H1 (cell line): ENCODE measurements at regions not wholly inside any gene's neighbourhood (a gene's known extent, or its start where the extent isn't known, plus 50 kb on each side); places are given as distances from the start of the nearest gene placed in this dataset.

ENCODE experiments used
- CTCF ChIA-PET: fragments of 300-600 bp; sonication (Branson Sonifier 250); formaldehyde crosslinking; loops from one replicate; lab custom pipeline; 2021; ENCODE audit not compliant: partially characterized antibody; lab: Charles Lee
- POLR2A ChIA-PET: fragments of 300-600 bp; sonication (Branson Sonifier 250); formaldehyde crosslinking; loops from one replicate; lab custom pipeline; 2021; ENCODE audit warnings: inconsistent platforms; ENCODE audit not compliant: partially characterized antibody; lab: Charles Lee
- DNase-seq, 2 experiments: peaks; one replicate each; pipeline versions ENCODE4 v3.0.0 to v3.0.0-alpha.2; 2010 to 2022; ENCODE audit warnings: low spot score in 2 of 2, low read depth in 1 of 2, mixed read lengths in 1 of 2
- FAIRE-seq: peaks from 2 replicates; lab custom pipeline; 2011; peaks lifted over from hg19 to GRCh38; lab: Jason Lieb, UNC
- H2AFZ ChIP-seq: 2 replicates; pipeline ENCODE4 v1.8.1; 2012; ENCODE audit warnings: low read length, inconsistent platforms
- H2AK5ac ChIP-seq: 2 replicates; pipeline ENCODE4 v1.6.1; 2013; ENCODE audit warnings: low read depth, low read length
- H2BK120ac ChIP-seq: replicated peaks from 2 replicates; pipeline ENCODE3; 2013; ENCODE audit warnings: low read depth, low read length, inconsistent platforms
- H2BK12ac ChIP-seq: 2 replicates; pipeline ENCODE4 v1.6.1; 2013; ENCODE audit warnings: low read depth, low read length
- H2BK15ac ChIP-seq: 2 replicates; pipeline ENCODE4 v1.6.1; 2013; ENCODE audit warnings: low read length
- H2BK20ac ChIP-seq: 2 replicates; pipeline ENCODE4 v1.6.1; 2013; ENCODE audit warnings: low read length
- H2BK5ac ChIP-seq: 2 replicates; pipeline ENCODE4 v1.6.1; 2013; ENCODE audit warnings: low read depth, low read length
- H3K14ac ChIP-seq: 2 replicates; pipeline ENCODE4 v1.6.1; 2013; ENCODE audit warnings: inconsistent platforms; ENCODE audit not compliant: insufficient read length
- H3K18ac ChIP-seq: 2 replicates; pipeline ENCODE4 v1.6.1; 2013; ENCODE audit warnings: low read length; ENCODE audit errors: extremely low read depth
- H3K23ac ChIP-seq: 2 replicates; pipeline ENCODE4 v1.6.1; 2013; ENCODE audit warnings: inconsistent platforms; ENCODE audit not compliant: insufficient read length
- H3K23me2 ChIP-seq: 2 replicates; pipeline ENCODE4 v1.6.1; 2013; ENCODE audit warnings: low read depth, low read length
- H3K27ac ChIP-seq: 2 replicates; pipeline ENCODE4 v1.6.1; 2011; ENCODE audit warnings: low read depth, low read length, inconsistent platforms
- H3K27me3 ChIP-seq, 4 experiments: replicated peaks in 1 of 4; 1 replicate in 1 of 4; 2 replicates in 3 of 4; pipeline versions ENCODE4 v1.6.1 to v1.8.1; 2011 to 2013; ENCODE audit warnings: low read length in 3 of 4, mild to moderate bottlenecking in 3 of 4, inconsistent platforms in 2 of 4, mixed read lengths in 2 of 4, moderate library complexity in 1 of 4; ENCODE audit not compliant: control insufficient read depth in 3 of 4, insufficient read depth in 3 of 4; ENCODE audit errors: extremely low read depth in 1 of 4
- H3K36me3 ChIP-seq, 4 experiments: 2 replicates each; pipeline versions ENCODE4 v1.6.1 to v1.8.1; 2011 to 2013; ENCODE audit warnings: mild to moderate bottlenecking in 4 of 4, low read length in 3 of 4, moderate library complexity in 2 of 4, control low read depth in 1 of 4, inconsistent platforms in 1 of 4; ENCODE audit not compliant: insufficient read depth in 4 of 4, control insufficient read depth in 2 of 4
- H3K4ac ChIP-seq: replicated peaks from 2 replicates; pipeline ENCODE3; 2013; ENCODE audit warnings: low read length, low read depth, mixed read lengths, inconsistent platforms; ENCODE audit not compliant: insufficient read length
- H3K4me1 ChIP-seq, 4 experiments: replicated peaks in 1 of 4; 1 replicate in 1 of 4; 2 replicates in 3 of 4; pipeline versions ENCODE4 v1.6.1 to v1.8.1; 2011 to 2013; ENCODE audit warnings: low read length in 3 of 4, inconsistent platforms in 2 of 4, mixed read lengths in 1 of 4; ENCODE audit not compliant: insufficient read depth in 4 of 4, control insufficient read depth in 3 of 4
- H3K4me2 ChIP-seq, 2 experiments: 2 replicates each; pipeline versions ENCODE4 v1.6.1 to v1.8.1; 2011 to 2013; ENCODE audit warnings: low read depth in 2 of 2, low read length in 2 of 2, control low read depth in 1 of 2, inconsistent platforms in 1 of 2, mild to moderate bottlenecking in 1 of 2; ENCODE audit not compliant: insufficient read depth in 1 of 2
- H3K4me3 ChIP-seq, 4 experiments: fragments of 200-600, 300-600 bp in 1 of 4; sonication (generic), shearing (Covaris generic), sonication (Bioruptor Twin) in 1 of 4; 2 replicates each; pipeline versions ENCODE4 v1.5.1 to v1.8.1; 2011 to 2016; ENCODE audit warnings: low read length in 4 of 4, low read depth in 3 of 4, control low read depth in 2 of 4, inconsistent platforms in 2 of 4, mild to moderate bottlenecking in 2 of 4, mixed read lengths in 1 of 4, moderate library complexity in 1 of 4; ENCODE audit not compliant: insufficient read depth in 2 of 4; ENCODE audit errors: extremely low read depth in 1 of 4
- H3K56ac ChIP-seq: replicated peaks from 2 replicates; pipeline ENCODE3; 2013; ENCODE audit warnings: low read depth, mild to moderate bottlenecking, mixed read lengths, low read length, inconsistent platforms; ENCODE audit not compliant: insufficient read length
- H3K79me1 ChIP-seq: 2 replicates; pipeline ENCODE4 v1.6.1; 2013; ENCODE audit warnings: low read depth, low read length, control low read depth
- H3K79me2 ChIP-seq, 2 experiments: 2 replicates each; pipeline versions ENCODE4 v1.6.1 to v1.8.1; 2012 to 2013; ENCODE audit warnings: low read length in 2 of 2, mild to moderate bottlenecking in 2 of 2, inconsistent platforms in 1 of 2; ENCODE audit not compliant: insufficient read depth in 2 of 2, control insufficient read depth in 1 of 2
- H3K9ac ChIP-seq, 4 experiments: replicated peaks in 1 of 4; 1 replicate in 1 of 4; 2 replicates in 3 of 4; pipeline versions ENCODE4 v1.6.1 to v1.8.1; 2011 to 2013; ENCODE audit warnings: low read depth in 3 of 4, low read length in 3 of 4, control low read depth in 2 of 4, mild to moderate bottlenecking in 2 of 4, moderate library complexity in 2 of 4, inconsistent platforms in 1 of 4; ENCODE audit errors: extremely low read depth in 1 of 4
- H3K9me3 ChIP-seq, 2 experiments: 2 replicates each; pipeline versions ENCODE4 v1.6.1 to v1.8.1; 2012 to 2013; ENCODE audit warnings: mild to moderate bottlenecking in 2 of 2, moderate library complexity in 2 of 2, control low read depth in 1 of 2, inconsistent platforms in 1 of 2, low read depth in 1 of 2, low read length in 1 of 2, mixed read lengths in 1 of 2; ENCODE audit not compliant: insufficient read depth in 2 of 2
- H4K20me1 ChIP-seq, 2 experiments: replicated peaks in 1 of 2; 2 replicates each; pipeline versions ENCODE3 to v1.8.1; 2011 to 2013; ENCODE audit warnings: inconsistent platforms in 2 of 2, low read length in 2 of 2, mild to moderate bottlenecking in 1 of 2; ENCODE audit not compliant: insufficient read depth in 2 of 2, control insufficient read depth in 1 of 2
- H4K5ac ChIP-seq: 2 replicates; pipeline ENCODE4 v1.6.1; 2013; ENCODE audit warnings: low read length, low read depth, mixed read lengths, inconsistent platforms; ENCODE audit not compliant: insufficient read length
- H4K8ac ChIP-seq: 2 replicates; pipeline ENCODE4 v1.8.0; 2013; ENCODE audit warnings: mild to moderate bottlenecking, moderate library complexity, low read length, inconsistent platforms; ENCODE audit not compliant: insufficient read depth; ENCODE audit errors: extremely low read depth
- H4K91ac ChIP-seq: replicated peaks from 2 replicates; pipeline ENCODE3; 2013; ENCODE audit warnings: low read length, mixed read lengths, inconsistent platforms; ENCODE audit not compliant: insufficient read length
- CBX8 ChIP-seq: fragments of 300-800, 300-1000 bp; sonication (generic); IDR thresholded peaks from 2 replicates; pipeline ENCODE4 v1.7.1; 2016; ENCODE audit warnings: low read depth, low read length, borderline replicate concordance
- GTF2F1 ChIP-seq: IDR thresholded peaks from 2 replicates; pipeline ENCODE4 v1.6.1; 2012; ENCODE audit warnings: low read depth, low read length, improper control_type of control experiment, borderline replicate concordance
- KDM5A ChIP-seq: fragments of 200-600 bp; IDR thresholded peaks from 2 replicates; pipeline ENCODE4 v1.7.1; 2012; ENCODE audit warnings: mild to moderate bottlenecking, low read length, inconsistent platforms, mixed read lengths
- POU5F1 ChIP-seq: IDR thresholded peaks from 2 replicates; pipeline ENCODE4 v1.6.1; 2011; ENCODE audit warnings: low read depth, mild to moderate bottlenecking, low read length, moderate library complexity
- TAF7 ChIP-seq: optimal IDR thresholded peaks from 2 replicates; pipeline ENCODE3; 2011; ENCODE audit warnings: low read depth, mild to moderate bottlenecking, inconsistent platforms, low read length, moderate library complexity, borderline replicate concordance
- TBP ChIP-seq: IDR thresholded peaks from 2 replicates; pipeline ENCODE4 v1.6.1; 2011; ENCODE audit warnings: low read depth, low read length, improper control_type of control experiment
- TCF12 ChIP-seq: IDR thresholded peaks from 2 replicates; pipeline ENCODE4 v1.6.1; 2011; ENCODE audit warnings: low read depth, mild to moderate bottlenecking, low read length
- WGBS, 2 experiments: shearing (Covaris generic) in 1 of 2; methylation state at CpG; one replicate each; pipeline versions ENCODE4 v1.1.6 to v1.1.7; 2013 to 2015; ENCODE audit warnings: low lambda C conversion rate in 2 of 2, mixed read lengths in 2 of 2, inconsistent platforms in 1 of 2, low coverage in 1 of 2, missing lambda C conversion rate in 1 of 2; ENCODE audit not compliant: insufficient replicate concordance in 2 of 2, insufficient coverage in 1 of 2, insufficient read length in 1 of 2; ENCODE audit errors: extremely low coverage in 1 of 2, missing lambda C conversion rate in 1 of 2; 5-methylcytosine and 5-hydroxymethylcytosine counted together

- FAIRE-seq (no peak), DNase-seq (no peak)
- Histone ChIP-seq H4K8ac (no peak overlapping the region), H3K23ac (no peak overlapping the region), H3K9ac (no peak overlapping the region), H3K4ac (no peak overlapping the region), H2BK120ac (no peak overlapping the region), H3K4me3 (no peak overlapping the region), H2AK5ac (no peak overlapping the region), H4K91ac (no peak overlapping the region), H4K5ac (no peak overlapping the region), H3K18ac (no peak overlapping the region), H4K20me1 (peaks cover 0 to 1% of the 10 kb centered on the region in 2 experiments), H3K36me3 (no peaks in the 10 kb centered on the region), H3K9me3 (0 out of 4 replicates have a peak, but pooled peaks cover 0 to 2% of the 10 kb centered on the region in 2 experiments), H2BK5ac (no peak overlapping the region), H3K79me2 (peaks cover 8 to 24% of the 10 kb centered on the region in 2 experiments; a peak in 2 of 4 replicates), H2BK15ac (no peak overlapping the region), H3K27ac (no peak overlapping the region), H3K56ac (no peak overlapping the region), H3K14ac (no peak overlapping the region), H3K23me2 (0 out of 2 replicates have a peak, but pooled peaks cover 3% of the 10 kb centered on the region), H3K79me1 (no peaks in the 10 kb centered on the region; the same call in 1 of the 2 replicates), H3K4me1 (peaks cover 5 to 16% (median 11%) of the 10 kb centered on the region in 4 experiments; a peak in 5 of 7 replicates), H3K27me3 (no peaks in the 10 kb centered on the region), H2AFZ (no peak overlapping the region), H2BK20ac (0 out of 2 replicates have a peak overlapping the region, but pooled peaks have one; percentile 16), H3K4me2 (no peak overlapping the region), H2BK12ac (no peak overlapping the region)
- 85% methylated on average over 5 of the region's 5 CpGs; no CpG with 5 or more reads in 1 of the 2 experiments for WGBS, 2 experiments
- ChIA-PET POLR2A (interaction anchor here (1.2 to 1.6 kb wide), 3 partner anchors 42 to 241 kb away, joined by 3 to 6 read pairs (median 3); no protein-coding TSS in a partner anchor), CTCF (interaction anchor here (0.5 to 1.4 kb wide), 6 partner anchors 18 to 124 kb away, joined by 3 to 4 read pairs (median 3); no protein-coding TSS in a partner anchor)
- TF ChIP-seq TCF12 (no peak), KDM5A (no peak), POU5F1 (no peak), CBX8 (no peak), TBP (0 out of 2 replicates have a peak, but pooled peaks have one; percentile 26), GTF2F1 (peak; percentile 53; the same call in 1 of the 2 replicates), TAF7 (peak; percentile 79)
Measured at GRCh38 chr6:14966906-14967711, 278.8 kb upstream of the JARID2 start.
